SJCRH30 (cell line): ENCODE measurements at regions not wholly inside any gene's neighbourhood (a gene's known extent, or its start where the extent isn't known, plus 50 kb on each side); places are given as distances from the start of the nearest gene placed in this dataset.

Source experiments
- DNase-seq, 2 experiments: peaks; one replicate each; pipeline ENCODE4 v3.0.0-alpha.2; 2015 to 2020
- H3K27ac ChIP-seq: fragments of 250-450 bp; sonication (Bioruptor Pico); 2 replicates; pipeline ENCODE4 v1.5.1; 2020; ENCODE audit warnings: mild to moderate bottlenecking, moderate library complexity
- H3K27me3 ChIP-seq: fragments of 250-450 bp; sonication (Bioruptor Pico); 2 replicates; pipeline ENCODE4 v1.5.1; 2020; ENCODE audit warnings: mild to moderate bottlenecking, moderate library complexity
- H3K36me3 ChIP-seq: fragments of 250-450 bp; sonication (Bioruptor Pico); 2 replicates; pipeline ENCODE4 v1.5.1; 2020; ENCODE audit warnings: mild to moderate bottlenecking, moderate library complexity
- H3K4me1 ChIP-seq: fragments of 250-450 bp; sonication (Bioruptor Pico); 2 replicates; pipeline ENCODE4 v1.5.1; 2020; ENCODE audit warnings: mild to moderate bottlenecking, moderate library complexity
- H3K4me3 ChIP-seq: fragments of 250-450 bp; sonication (Bioruptor Pico); 2 replicates; pipeline ENCODE4 v1.5.1; 2020; ENCODE audit warnings: mild to moderate bottlenecking, moderate library complexity
- H3K9me3 ChIP-seq: fragments of 250-450 bp; sonication (Bioruptor Pico); replicated peaks from 2 replicates; pipeline ENCODE4 v1.5.1; 2020; ENCODE audit warnings: mild to moderate bottlenecking, moderate library complexity

DNA sequence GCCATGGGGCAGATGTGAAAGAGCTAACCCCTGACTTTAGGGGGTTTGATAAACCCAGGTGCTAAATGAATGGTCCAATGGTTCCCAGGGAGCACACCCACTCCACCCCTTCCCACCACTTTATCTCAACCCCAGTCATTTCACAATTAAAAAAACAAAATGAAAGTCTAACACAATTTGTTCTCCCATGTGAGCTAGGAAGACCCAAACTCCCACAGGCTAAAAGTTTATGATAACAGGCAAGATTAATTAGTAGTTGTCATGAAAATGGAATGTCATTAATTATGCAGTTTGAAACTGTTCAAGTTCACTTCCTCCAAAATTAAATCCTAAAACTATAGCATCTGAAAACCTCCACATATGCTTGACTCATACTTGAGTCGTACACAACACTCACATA, 63.3 kb upstream of the TPM1 start:
- Histone ChIP-seq H3K4me3 (no peak overlapping the region), H3K9me3 (no peaks in the 10 kb centered on the region), H3K27ac (no peak overlapping the region), H3K27me3 (no peaks in the 10 kb centered on the region), H3K4me1 (peaks cover 20% of the 10 kb centered on the region), H3K36me3 (no peaks in the 10 kb centered on the region)
- DNase-seq: no peak

DNA sequence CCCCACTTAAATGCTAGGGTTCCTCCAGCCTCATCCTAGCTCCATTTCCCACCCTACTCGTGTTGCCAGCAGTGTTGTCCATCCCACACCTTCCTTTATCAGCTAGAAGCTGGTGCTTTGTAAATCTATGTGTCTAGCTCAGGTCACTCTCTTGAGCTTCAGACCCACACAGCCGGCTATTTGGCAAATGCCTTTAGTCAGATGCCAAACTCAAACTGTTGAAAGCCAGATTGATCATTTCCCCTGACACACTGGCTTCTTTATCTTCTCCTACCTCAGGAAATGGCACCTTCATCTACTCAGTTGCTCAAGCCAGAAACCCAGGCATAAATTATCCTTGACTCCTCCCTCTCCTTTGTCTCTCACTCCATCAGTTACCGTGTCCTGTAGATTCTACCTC, 61.5 kb upstream of the TPM1 start:
- Histone ChIP-seq H3K27ac (no peak overlapping the region), H3K9me3 (no peaks in the 10 kb centered on the region), H3K4me1 (peaks cover 21% of the 10 kb centered on the region), H3K36me3 (no peaks in the 10 kb centered on the region), H3K4me3 (no peak overlapping the region), H3K27me3 (no peaks in the 10 kb centered on the region)
- no peak for DNase-seq

DNA sequence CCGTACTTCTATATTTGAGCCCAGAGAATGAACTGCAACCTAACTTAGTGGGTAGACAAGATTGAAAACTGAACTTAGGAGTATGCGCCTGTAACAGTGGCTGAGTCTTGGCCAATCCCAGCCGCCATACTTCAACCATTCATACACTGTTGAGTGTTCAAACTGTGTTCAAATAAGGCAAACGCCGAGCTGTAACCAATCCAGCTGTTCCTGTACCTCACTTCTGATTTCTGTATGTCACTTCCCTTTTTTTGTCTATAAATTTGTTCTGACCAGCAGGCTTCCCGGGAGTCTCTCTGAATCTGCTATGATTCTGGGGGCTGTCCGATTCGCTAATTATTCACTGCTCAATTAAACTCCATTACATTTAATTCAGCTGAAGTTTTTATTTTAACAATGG, 58.6 kb upstream of the TPM1 start:
- H3K27me3 ChIP-seq: no peaks in the 10 kb centered on the region
- H3K4me3 ChIP-seq: no peak overlapping the region
- no peaks in the 10 kb centered on the region for H3K9me3 ChIP-seq
- H3K4me1 ChIP-seq: peaks cover 14% of the 10 kb centered on the region; the same call in 1 of the 2 replicates
- no peaks in the 10 kb centered on the region for H3K36me3 ChIP-seq
- no peak overlapping the region for H3K27ac ChIP-seq
- peak in 1 of 2 experiments; percentile 26 for DNase-seq

DNA sequence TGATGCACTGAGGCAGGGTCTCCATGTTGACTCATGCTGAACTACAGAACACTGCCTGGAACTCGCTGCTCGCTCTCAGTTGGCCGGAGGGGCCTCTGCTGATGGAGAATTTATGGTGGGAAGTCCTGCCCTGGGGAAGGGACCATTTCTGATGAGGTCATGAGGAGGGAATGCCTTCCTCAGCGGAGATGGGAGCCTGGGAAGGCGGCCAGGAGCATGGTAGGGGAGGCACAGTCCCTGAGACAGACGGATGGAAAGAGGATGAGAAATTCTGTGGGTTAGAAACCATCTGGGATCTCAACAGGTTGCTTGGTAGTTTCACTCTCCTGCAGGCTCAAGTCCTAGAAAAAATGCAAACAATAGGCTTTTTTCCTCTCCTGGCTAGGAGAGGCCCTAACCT, 56.8 kb upstream of the TPM1 start:
- H3K9me3 ChIP-seq: no peaks in the 10 kb centered on the region
- DNase-seq: peak; percentile 46 to 53
- H3K27ac ChIP-seq: no peak overlapping the region
- no peak overlapping the region for H3K4me3 ChIP-seq
- H3K4me1 ChIP-seq: peaks cover 11% of the 10 kb centered on the region; the same call in 1 of the 2 replicates
- no peaks in the 10 kb centered on the region for H3K27me3 ChIP-seq
- H3K36me3 ChIP-seq: no peaks in the 10 kb centered on the region

DNA sequence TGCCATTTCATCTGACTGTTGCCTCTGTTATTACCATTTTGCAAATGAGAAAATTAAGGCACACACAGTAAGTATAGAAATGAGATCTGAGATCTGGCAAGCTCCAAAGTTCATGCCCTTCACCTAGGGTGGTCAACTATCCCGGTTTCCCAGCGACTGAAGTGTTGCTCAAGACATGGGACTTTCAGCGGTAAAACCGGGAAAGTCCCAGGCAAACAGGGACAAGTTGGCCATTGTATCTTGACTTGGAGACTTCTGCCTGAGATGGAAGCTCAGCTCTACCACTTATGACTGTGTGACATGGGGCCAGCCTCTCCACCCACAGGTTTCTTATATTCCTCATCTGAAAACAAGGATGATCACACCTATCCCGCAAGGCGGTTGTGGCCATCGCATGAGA, 55.6 kb upstream of the TPM1 start:
- H3K4me1 ChIP-seq: peaks cover 11% of the 10 kb centered on the region; the same call in 1 of the 2 replicates
- H3K4me3 ChIP-seq: no peak overlapping the region
- H3K9me3 ChIP-seq: no peaks in the 10 kb centered on the region
- no peak overlapping the region for H3K27ac ChIP-seq
- no peaks in the 10 kb centered on the region for H3K27me3 ChIP-seq
- H3K36me3 ChIP-seq: no peaks in the 10 kb centered on the region
- DNase-seq: no peak

DNA sequence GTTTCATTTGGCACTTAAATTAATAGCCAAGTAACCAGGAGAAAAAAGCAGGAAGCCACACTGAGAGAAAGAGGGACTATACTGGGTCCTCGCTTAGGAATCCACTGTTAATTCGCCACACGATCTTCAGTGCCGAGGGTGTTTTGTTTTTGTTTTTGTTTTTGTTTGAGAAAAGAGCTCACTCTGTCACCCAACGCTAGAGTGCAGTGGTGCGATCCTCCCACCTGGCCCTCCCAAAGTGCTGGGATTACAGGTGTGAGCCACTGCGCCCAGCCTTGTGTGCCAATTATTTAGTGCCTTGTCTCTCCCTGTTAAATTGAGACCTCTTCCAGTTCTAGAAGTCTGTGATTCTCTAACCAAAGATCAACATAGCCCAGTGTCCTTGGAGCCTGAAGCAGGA, 53.8 kb upstream of the TPM1 start:
- no peak overlapping the region for H3K4me3 ChIP-seq
- no peak overlapping the region for H3K27ac ChIP-seq
- no peaks in the 10 kb centered on the region for H3K27me3 ChIP-seq
- no peaks in the 10 kb centered on the region for H3K36me3 ChIP-seq
- DNase-seq: no peak
- peaks cover 6% of the 10 kb centered on the region; the same call in 1 of the 2 replicates for H3K4me1 ChIP-seq
- H3K9me3 ChIP-seq: no peaks in the 10 kb centered on the region

DNA sequence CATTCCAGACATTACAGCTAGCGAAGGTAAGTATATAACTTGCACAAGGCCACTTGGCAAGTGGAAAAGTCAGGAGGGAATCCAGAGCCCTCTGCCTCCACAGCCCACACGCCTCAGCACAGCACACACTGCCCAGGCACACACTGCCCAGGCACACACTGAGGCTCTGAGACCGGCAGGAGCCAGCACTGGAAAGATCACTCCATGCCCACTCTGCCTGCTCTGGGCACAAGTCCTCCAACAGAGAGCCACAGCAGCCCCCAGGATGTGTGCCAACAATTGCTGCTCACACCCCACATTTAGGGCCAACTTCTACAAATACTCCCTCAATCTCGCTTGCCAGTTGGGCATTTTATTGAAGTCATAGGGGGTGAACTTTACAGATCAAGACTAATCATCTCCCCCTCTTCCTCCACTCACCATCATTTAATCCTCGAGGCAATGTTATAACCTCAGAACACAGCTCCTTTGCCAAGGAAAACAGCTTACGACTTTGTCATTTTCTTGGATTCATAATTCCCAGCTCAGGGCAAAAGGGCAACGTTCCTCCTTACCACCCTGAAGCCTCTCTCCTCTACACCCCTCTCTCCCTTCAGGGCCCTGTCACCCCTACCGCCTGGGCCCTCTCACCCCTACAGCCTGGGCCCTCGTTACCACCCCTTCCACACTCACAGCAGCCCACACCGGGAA, 53.0 kb upstream of the TPM1 start:
- Histone ChIP-seq H3K4me3 (no peak overlapping the region), H3K4me1 (no peaks in the 10 kb centered on the region), H3K36me3 (no peaks in the 10 kb centered on the region), H3K9me3 (no peaks in the 10 kb centered on the region), H3K27ac (no peak overlapping the region), H3K27me3 (no peaks in the 10 kb centered on the region)
- no peak for DNase-seq

DNA sequence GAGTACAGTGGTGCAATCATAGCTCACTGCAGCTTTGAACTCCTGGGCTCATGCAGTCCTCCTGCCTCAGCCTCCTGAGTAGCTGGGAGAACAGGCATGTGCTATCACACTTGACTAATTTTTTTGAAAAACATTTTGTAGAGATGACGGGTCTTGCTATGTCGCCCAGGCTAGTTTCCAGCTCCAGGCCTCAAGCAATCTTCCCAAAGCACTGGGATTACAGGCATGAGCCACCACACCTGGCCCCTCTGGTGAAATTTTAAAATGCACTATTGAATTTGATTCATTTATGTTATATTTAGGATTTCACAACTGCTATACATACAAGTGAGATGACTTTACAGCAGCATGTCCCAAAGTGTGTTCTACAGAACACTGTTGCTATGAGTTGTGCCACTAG, 50.8 kb upstream of the TPM1 start:
- Histone ChIP-seq H3K36me3 (no peaks in the 10 kb centered on the region), H3K27ac (no peak overlapping the region), H3K27me3 (no peaks in the 10 kb centered on the region), H3K9me3 (no peaks in the 10 kb centered on the region), H3K4me1 (no peaks in the 10 kb centered on the region), H3K4me3 (no peak overlapping the region)
- no peak for DNase-seq

DNA sequence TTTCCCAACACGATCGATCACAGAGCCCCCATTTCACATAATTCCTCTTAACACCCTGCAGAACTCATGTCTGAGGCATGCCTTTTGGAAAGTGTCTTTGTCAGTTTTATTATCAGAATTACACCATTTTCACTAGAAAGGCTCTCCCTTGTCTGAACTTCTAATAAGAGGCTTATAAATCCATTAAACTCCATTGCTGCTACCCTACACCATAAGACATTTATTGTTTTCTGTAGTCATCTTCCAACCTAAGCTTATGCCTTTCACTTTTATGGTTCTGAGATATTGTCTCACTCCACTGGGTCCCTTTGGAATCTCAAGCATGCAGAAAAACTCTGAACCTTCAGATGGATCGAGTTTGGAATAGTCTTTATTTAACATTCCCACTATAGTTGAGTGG, 50.2 kb upstream of the TPM1 start:
- no peaks in the 10 kb centered on the region for H3K4me1 ChIP-seq
- no peaks in the 10 kb centered on the region for H3K9me3 ChIP-seq
- no peak overlapping the region for H3K4me3 ChIP-seq
- H3K27me3 ChIP-seq: no peaks in the 10 kb centered on the region
- H3K36me3 ChIP-seq: no peaks in the 10 kb centered on the region
- no peak overlapping the region for H3K27ac ChIP-seq
- no peak for DNase-seq
